NT2/D1 (cell line): ENCODE measurements at regions not wholly inside any gene's neighbourhood (a gene's known extent, or its start where the extent isn't known, plus 50 kb on each side); places are given as distances from the start of the nearest gene placed in this dataset.

Source experiments
- DNase-seq: peaks from one replicate; pipeline ENCODE4 v3.0.0-alpha.2; 2011; ENCODE audit warnings: low read depth, low spot score
- H3K27me3 ChIP-seq: 2 replicates; pipeline ENCODE4 v1.6.0; 2011; ENCODE audit warnings: mild to moderate bottlenecking; ENCODE audit not compliant: insufficient read length, insufficient read depth
- H3K36me3 ChIP-seq: 2 replicates; pipeline ENCODE4 v1.6.1; 2011; ENCODE audit warnings: mild to moderate bottlenecking, low read length, mixed read lengths; ENCODE audit not compliant: insufficient read depth, insufficient read length
- H3K4me1 ChIP-seq: 2 replicates; pipeline ENCODE4 v1.5.1; 2011; ENCODE audit not compliant: insufficient read depth, insufficient read length
- H3K4me3 ChIP-seq: 2 replicates; pipeline ENCODE4 v1.5.1; 2011; ENCODE audit warnings: low read depth; ENCODE audit not compliant: insufficient read length
- H3K9ac ChIP-seq: 2 replicates; pipeline ENCODE4 v1.6.0; 2011; ENCODE audit warnings: low read depth; ENCODE audit not compliant: insufficient read length
- H3K9me3 ChIP-seq: 2 replicates; pipeline ENCODE4 v1.5.1; 2011; ENCODE audit warnings: mild to moderate bottlenecking, low read length; ENCODE audit not compliant: insufficient read depth
- SUZ12 ChIP-seq: IDR thresholded peaks from 2 replicates; pipeline ENCODE4 v1.6.1; 2011; ENCODE audit not compliant: insufficient read length, insufficient read depth; ENCODE audit errors: extremely low read depth
- YY1 ChIP-seq: IDR thresholded peaks from 2 replicates; pipeline ENCODE4 v1.6.1; 2011; ENCODE audit not compliant: insufficient read length, insufficient read depth
- ZNF274 ChIP-seq: IDR thresholded peaks from 2 replicates; pipeline ENCODE4 v1.6.1; 2011; ENCODE audit warnings: mild to moderate bottlenecking, low read depth, low read length

DNA sequence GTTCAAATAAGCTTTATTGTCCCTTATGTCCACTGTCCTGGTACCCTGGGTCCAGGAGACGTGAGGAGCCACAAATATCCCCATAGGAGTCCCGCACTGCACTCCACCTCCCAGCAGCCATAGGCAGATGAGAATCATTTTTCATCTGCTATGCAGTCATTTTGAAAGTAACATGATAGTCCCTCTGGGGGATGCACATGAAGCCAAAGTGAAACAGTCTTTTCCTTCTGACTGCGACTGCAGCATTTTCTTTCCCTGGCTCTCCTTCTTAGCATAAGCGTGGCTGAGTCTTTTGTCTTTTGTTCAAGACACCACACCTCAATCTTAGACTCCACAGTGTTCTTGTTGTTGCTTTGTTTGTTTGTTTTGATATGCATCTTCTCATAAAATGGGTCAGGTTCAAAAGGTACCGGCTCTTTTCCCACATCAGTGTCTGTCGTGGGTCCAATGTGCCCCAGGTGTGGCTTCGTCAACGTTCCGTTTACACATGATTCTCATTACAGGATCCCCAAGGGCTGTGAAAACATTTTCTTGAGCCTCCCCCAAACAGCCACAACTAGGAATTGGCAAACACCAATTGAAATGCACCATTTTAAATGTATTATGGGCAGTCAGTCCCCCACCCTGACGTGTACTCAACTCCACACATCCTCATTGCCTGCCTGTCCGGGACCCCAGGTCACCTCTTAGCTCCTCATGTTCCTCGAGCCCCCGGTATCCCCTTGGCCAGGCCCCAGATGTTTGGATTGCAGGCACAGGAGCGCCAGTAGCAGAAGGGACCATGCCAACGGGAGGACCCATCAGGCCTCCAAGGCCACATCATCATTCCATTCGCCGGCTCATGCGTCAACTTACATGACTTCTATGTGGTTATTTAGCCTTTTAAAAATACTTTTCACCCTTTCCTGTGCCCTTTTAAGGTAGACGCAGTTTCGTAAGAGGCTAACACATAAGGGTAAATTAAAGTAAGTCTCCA, 237.8 kb upstream of the DAPK1 start:
- Histone ChIP-seq H3K4me3 (no peak overlapping the region), H3K27me3 (no peaks in the 10 kb centered on the region), H3K4me1 (no peaks in the 10 kb centered on the region), H3K9me3 (no peaks in the 10 kb centered on the region), H3K9ac (no peak overlapping the region), H3K36me3 (no peaks in the 10 kb centered on the region)
- TF ChIP-seq ZNF274 (no peak), YY1 (no peak), SUZ12 (no peak)
- DNase-seq, result no peak

DNA sequence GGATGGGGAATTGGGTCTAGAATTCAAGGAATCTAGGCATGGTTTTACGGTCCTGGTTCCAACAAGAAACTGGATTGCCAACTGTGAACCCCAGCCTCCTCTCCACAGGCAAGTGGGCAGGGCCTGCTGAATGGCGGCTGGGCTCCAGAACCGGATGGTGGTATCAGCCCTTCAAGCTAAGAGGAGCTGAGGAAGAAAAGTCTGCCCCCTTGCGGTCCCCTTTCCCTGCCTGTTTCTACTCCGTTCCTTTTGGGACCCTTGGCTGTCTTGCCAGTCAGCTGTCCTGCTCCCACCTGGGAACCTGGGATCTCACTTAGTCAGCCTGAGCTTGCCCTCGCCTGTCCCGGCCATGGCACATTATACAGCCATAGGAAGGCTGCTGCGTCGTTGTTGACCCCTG, 234.4 kb upstream of the DAPK1 start:
- Histone ChIP-seq H3K4me3 (no peak overlapping the region), H3K27me3 (no peaks in the 10 kb centered on the region), H3K9me3 (peaks cover 6% of the 10 kb centered on the region; the same call in 1 of the 2 replicates), H3K36me3 (no peaks in the 10 kb centered on the region), H3K9ac (no peak overlapping the region), H3K4me1 (no peaks in the 10 kb centered on the region)
- TF ChIP-seq SUZ12 (no peak), YY1 (no peak), ZNF274 (no peak)
- peak; percentile 9 for DNase-seq

DNA sequence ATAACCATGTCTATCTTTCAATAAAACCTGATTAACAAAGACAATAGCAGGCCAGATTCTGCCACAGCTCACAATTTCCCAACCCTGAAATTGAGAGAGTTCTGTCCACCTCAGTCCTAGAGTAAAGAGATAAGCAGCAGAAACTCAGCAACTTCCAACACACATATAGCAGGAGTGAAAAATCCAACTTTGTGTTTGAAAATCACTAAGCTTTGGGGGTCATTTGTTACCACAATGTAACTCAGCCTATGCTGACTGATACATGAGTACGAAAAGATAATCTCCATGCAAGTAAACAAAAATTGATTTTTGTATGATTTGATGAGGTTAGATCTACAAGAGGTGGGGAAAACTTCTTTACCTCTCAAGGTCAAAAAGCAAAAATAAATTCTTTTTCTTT, 231.0 kb upstream of the DAPK1 start:
- peaks cover 4% of the 10 kb centered on the region for H3K4me1 ChIP-seq
- no peak for TF ChIP-seq YY1
- no peak for TF ChIP-seq ZNF274
- no peak overlapping the region for H3K4me3 ChIP-seq
- H3K36me3 ChIP-seq, result no peaks in the 10 kb centered on the region
- DNase-seq, result no peak
- no peaks in the 10 kb centered on the region for H3K27me3 ChIP-seq
- no peak overlapping the region for H3K9ac ChIP-seq
- peaks cover 6% of the 10 kb centered on the region; the same call in 1 of the 2 replicates for H3K9me3 ChIP-seq

DNA sequence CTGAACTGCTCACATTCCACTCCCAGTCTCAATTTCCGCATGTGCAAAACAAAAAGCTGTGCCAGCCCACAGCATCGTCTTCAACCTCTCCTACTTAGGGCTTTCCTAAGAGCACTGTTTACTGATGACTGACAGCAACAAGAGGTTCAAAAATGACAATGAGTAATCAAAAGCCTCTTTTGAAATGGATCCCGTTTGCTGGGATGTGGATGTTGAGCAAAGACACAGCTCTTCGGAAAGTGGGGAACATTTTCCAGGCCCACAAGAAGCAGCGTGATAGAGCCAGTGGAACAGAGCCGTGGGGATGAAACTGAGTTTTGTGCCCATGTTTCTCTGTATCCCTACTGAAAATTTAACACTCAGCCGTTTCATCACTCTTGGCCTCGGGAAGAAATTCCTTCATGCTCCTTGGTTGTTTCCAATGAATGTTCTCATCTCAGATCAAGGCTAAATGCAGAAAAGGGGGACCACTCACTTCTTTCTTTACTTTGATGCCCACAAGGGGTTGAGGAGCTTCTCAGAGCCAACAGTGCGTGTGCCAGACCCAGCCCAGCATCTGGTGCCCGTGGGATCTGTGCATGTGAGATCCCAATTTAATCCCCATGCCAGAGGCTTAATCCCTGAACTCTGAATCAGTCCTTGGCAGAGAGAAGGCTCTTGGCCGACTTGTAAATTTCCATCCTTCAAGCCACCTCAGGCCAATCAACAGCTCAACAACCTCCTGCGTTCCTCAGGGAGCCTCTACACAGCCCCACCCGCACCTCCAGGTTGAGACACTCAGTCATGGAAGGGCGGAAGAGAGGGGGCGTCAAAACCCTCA, 230.2 kb upstream of the DAPK1 start:
- no peak for DNase-seq
- Histone ChIP-seq H3K4me1 (peaks cover 4% of the 10 kb centered on the region), H3K9me3 (peaks cover 6% of the 10 kb centered on the region; the same call in 1 of the 2 replicates), H3K9ac (no peak overlapping the region), H3K4me3 (no peak overlapping the region), H3K36me3 (no peaks in the 10 kb centered on the region), H3K27me3 (no peaks in the 10 kb centered on the region)
- TF ChIP-seq SUZ12 (no peak), ZNF274 (no peak), YY1 (no peak)

DNA sequence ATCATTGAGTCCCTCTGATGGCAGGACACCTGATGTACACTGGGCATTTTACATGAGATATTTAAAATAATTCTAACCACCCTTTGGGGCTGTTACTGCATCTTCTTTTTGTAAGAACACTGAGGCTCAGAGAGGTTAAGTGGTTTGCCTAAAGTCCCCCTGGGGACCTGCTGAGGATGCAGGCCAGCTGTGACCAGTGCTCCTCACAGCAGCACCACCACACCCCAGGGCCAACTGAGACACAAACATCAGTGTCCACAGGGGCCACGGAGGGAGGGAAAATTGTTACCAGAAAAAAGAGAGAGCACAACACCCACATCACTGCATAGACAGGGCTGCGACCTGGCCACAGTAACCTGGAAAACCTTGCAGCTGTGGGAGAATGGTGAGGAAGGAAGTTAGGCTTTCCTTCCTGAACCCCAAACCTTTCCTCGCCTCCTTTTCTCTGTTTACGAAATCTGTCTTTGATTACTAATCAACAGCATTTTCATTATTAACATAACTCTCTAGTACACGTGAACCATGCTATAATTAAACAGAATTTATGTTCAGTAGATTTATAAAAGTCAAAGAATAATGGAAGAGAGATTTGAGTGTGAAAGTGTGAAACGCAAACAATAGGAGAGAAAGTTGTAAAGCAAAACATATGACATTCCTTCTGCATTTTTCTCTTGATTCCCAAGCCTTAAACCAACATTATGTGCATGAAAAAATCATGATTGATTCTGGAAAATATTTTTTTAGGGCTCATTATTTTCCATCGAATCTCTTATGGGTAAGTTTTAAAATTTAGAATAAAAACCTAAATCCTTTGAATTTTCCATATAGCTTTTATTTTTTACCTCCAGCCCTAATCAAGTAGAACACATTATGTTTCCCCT, 228.1 kb upstream of the DAPK1 start:
- Histone ChIP-seq H3K9ac (no peak overlapping the region), H3K4me3 (no peak overlapping the region), H3K9me3 (peaks cover 6% of the 10 kb centered on the region; the same call in 1 of the 2 replicates), H3K27me3 (no peaks in the 10 kb centered on the region), H3K4me1 (peaks cover 4% of the 10 kb centered on the region), H3K36me3 (no peaks in the 10 kb centered on the region)
- no peak for DNase-seq
- no peak for TF ChIP-seq ZNF274
- no peak for TF ChIP-seq SUZ12
- TF ChIP-seq YY1, result no peak

DNA sequence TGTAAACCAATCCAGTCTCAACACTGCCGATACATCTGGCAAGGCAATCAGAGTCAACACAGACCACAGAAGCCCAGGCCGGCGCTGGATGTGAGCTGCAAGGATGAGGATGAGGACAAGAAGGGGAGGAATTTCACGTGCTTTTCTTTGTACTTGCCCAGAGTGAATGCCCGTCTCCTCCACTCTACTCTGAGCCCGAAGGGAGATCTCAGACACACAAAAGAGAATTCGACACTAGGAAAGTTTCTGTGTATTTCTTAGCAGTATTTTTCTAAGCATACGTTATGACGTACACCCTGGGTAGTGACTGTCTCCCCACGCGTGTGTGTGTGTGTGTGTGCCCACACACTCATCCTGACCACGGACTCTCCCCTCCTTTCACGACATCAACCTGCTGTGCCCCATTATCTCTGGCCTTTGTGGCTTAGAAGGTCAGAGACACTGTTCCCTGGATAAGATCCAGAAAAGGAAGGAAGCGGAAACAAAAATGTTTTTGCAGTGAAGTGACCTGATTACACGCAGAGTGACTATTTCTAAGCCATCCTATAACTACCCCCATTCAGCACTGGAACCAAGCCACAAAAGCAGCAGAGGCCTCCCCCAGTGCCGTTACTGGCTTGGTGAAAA, 227.3 kb upstream of the DAPK1 start:
- TF ChIP-seq ZNF274 (no peak), SUZ12 (no peak), YY1 (no peak)
- peaks cover 4% of the 10 kb centered on the region for H3K4me1 ChIP-seq
- DNase-seq, result no peak

More for the DNA sequence above, 227.3 kb upstream of the DAPK1 start:
- no peaks in the 10 kb centered on the region for H3K36me3 ChIP-seq
- H3K4me3 ChIP-seq, result no peak overlapping the region
- no peak overlapping the region for H3K9ac ChIP-seq
- no peaks in the 10 kb centered on the region for H3K27me3 ChIP-seq
- peaks cover 6% of the 10 kb centered on the region; the same call in 1 of the 2 replicates for H3K9me3 ChIP-seq
